GM12878 (cell line): ENCODE measurements at regions not wholly inside any gene's neighbourhood (a gene's known extent, or its start where the extent isn't known, plus 50 kb on each side); places are given as distances from the start of the nearest gene placed in this dataset.

ENCODE experiments used
- ATAC-seq: fragments of 200-7000 bp; cut with Tn5 transposase; 3 replicates; pipeline ENCODE4 v1.9.1; 2020; ENCODE audit warnings: mild to moderate bottlenecking, moderate library complexity
- BruUV-seq: library from RNA; stranded (reverse); fragments of 400-500 nt; replicated peaks from 2 replicates; lab custom pipeline; 2021; lab: Mats Ljungman, UMichigan
- CTCF ChIA-PET: fragments of 300-600 bp; sonication (Branson Sonifier 250); formaldehyde crosslinking; extraction: SDS; loops from one replicate; lab custom pipeline; 2021; ENCODE audit warnings: inconsistent platforms; lab: Yijun Ruan, JAX
- POLR2A ChIA-PET: fragments of 350-600 bp; formaldehyde crosslinking; extraction: SDS; loops from one replicate; lab custom pipeline; 2021; ENCODE audit warnings: inconsistent platforms; lab: Charles Lee
- RAD21 ChIA-PET: fragments of 300-600 bp; sonication (Branson Sonifier 250); formaldehyde crosslinking; loops from one replicate; lab custom pipeline; 2023; ENCODE audit warnings: antibody characterized with exemption; ENCODE audit not compliant: unreplicated experiment; lab: Charles Lee
- SMC1A ChIA-PET: fragments of 300-600 bp; sonication (Branson Sonifier 250); formaldehyde crosslinking; loops from one replicate; lab custom pipeline; 2023; ENCODE audit not compliant: unreplicated experiment, uncharacterized antibody; lab: Charles Lee
- DNase-seq: peaks from one replicate; pipeline ENCODE4 v3.0.0-alpha.2; 2011; ENCODE audit warnings: low read depth, low spot score
- FAIRE-seq: peaks from 3 replicates; lab custom pipeline; 2011; peaks lifted over from hg19 to GRCh38; lab: Jason Lieb, UNC
- H2AFZ ChIP-seq: 2 replicates; pipeline ENCODE4 v1.6.0; 2011; ENCODE audit warnings: low read depth, low read length, control low read depth; ENCODE audit not compliant: control insufficient read depth
- H3K27ac ChIP-seq: 2 replicates; pipeline ENCODE4 v1.5.1; 2011; ENCODE audit warnings: control low read depth; ENCODE audit not compliant: control insufficient read depth, insufficient read depth
- H3K27me3 ChIP-seq, 2 experiments: replicated peaks in 1 of 2; 2 replicates each; pipeline versions ENCODE4 v1.6.0 to v1.6.1; 2011; ENCODE audit warnings: low read length in 1 of 2; ENCODE audit not compliant: control insufficient read depth in 2 of 2, insufficient read depth in 2 of 2
- H3K36me3 ChIP-seq, 2 experiments: 2 replicates each; pipeline ENCODE4 v1.5.1; 2011; ENCODE audit warnings: low read length in 1 of 2; ENCODE audit not compliant: control insufficient read depth in 2 of 2, insufficient read depth in 2 of 2
- H3K4me1 ChIP-seq: 2 replicates; pipeline ENCODE4 v1.6.1; 2011; ENCODE audit warnings: mild to moderate bottlenecking, low read length, moderate library complexity, mixed read lengths; ENCODE audit not compliant: control insufficient read depth, insufficient read depth
- H3K4me2 ChIP-seq: 2 replicates; pipeline ENCODE4 v1.6.0; 2011; ENCODE audit warnings: control low read depth; ENCODE audit not compliant: control insufficient read depth, insufficient read depth
- H3K4me3 ChIP-seq: fragments of 200-600 bp; sonication (generic); 2 replicates; pipeline ENCODE4 v1.5.1; 2016
- H3K79me2 ChIP-seq: 2 replicates; pipeline ENCODE4 v1.6.0; 2011; ENCODE audit warnings: low read length; ENCODE audit not compliant: control insufficient read depth, insufficient read depth
- H3K9ac ChIP-seq: 2 replicates; pipeline ENCODE4 v1.8.0; 2011; ENCODE audit warnings: low read length, control low read depth, mixed read lengths; ENCODE audit not compliant: control insufficient read depth, insufficient read depth
- H3K9me3 ChIP-seq: replicated peaks from 3 replicates; pipeline ENCODE4 v1.5.1; 2011; ENCODE audit warnings: mild to moderate bottlenecking, low read length; ENCODE audit not compliant: control insufficient read depth, insufficient read depth
- H4K20me1 ChIP-seq: 2 replicates; pipeline ENCODE4 v1.6.0; 2011; ENCODE audit not compliant: control insufficient read depth, insufficient read depth
- BCL3 ChIP-seq: IDR thresholded peaks from 2 replicates; pipeline ENCODE4 v1.6.1; 2011; ENCODE audit warnings: borderline replicate concordance, low read depth, mild to moderate bottlenecking, moderate library complexity, low read length; ENCODE audit not compliant: insufficient read depth, poor library complexity, severe bottlenecking
- CBX3 ChIP-seq: fragments of 200-600 bp; sonication (generic); IDR thresholded peaks from 2 replicates; pipeline ENCODE4 v1.6.1; 2016; ENCODE audit warnings: low read depth, borderline replicate concordance
- NFIC ChIP-seq: IDR thresholded peaks from 2 replicates; pipeline ENCODE4 v1.6.1; 2012; ENCODE audit warnings: low read depth, mild to moderate bottlenecking, inconsistent platforms, low read length, moderate library complexity
- NFXL1 ChIP-seq: fragments of 450-650 bp; IDR thresholded peaks from 2 replicates; pipeline ENCODE4 v1.6.1; 2017; ENCODE audit warnings: antibody characterized with exemption, mild to moderate bottlenecking, borderline replicate concordance
- PAX8 ChIP-seq: fragments of 450-650 bp; IDR thresholded peaks from 2 replicates; pipeline ENCODE4 v1.6.1; 2017; ENCODE audit warnings: mild to moderate bottlenecking, moderate library complexity
- PML ChIP-seq: IDR thresholded peaks from 2 replicates; pipeline ENCODE4 v1.6.1; 2012; ENCODE audit warnings: low read length, inconsistent platforms
- RBBP5 ChIP-seq: fragments of 200-600 bp; sonication (generic); conservative IDR thresholded peaks from 2 replicates; pipeline ENCODE4 v1.6.1; 2016
- TBL1XR1 ChIP-seq: IDR thresholded peaks from 2 replicates; pipeline ENCODE4 v1.6.1; 2012; ENCODE audit warnings: low read depth, low read length, improper control_type of control experiment
- ZBTB11 ChIP-seq: fragments of 450-650 bp; formaldehyde crosslinking; IDR thresholded peaks from 2 replicates; pipeline ENCODE4 v1.5.0; 2022; ENCODE audit warnings: mild to moderate bottlenecking, missing genetic modification characterization
- WGBS: methylation state at CpG from one replicate; pipeline ENCODE4 v1.1.6; 2016; ENCODE audit warnings: low lambda C conversion rate; ENCODE audit not compliant: insufficient replicate concordance, insufficient coverage; ENCODE audit errors: missing lambda C conversion rate; 5-methylcytosine and 5-hydroxymethylcytosine counted together
- in situ Hi-C: fragments of 300-500 bp; cut with MboI; formaldehyde crosslinking; loops from 9 replicates; pipeline ENCODE4 v1.14.3; 2018; ENCODE audit warnings: mixed read lengths
- intact Hi-C: fragments of 100-400 bp; cut with micrococcal nuclease; formaldehyde crosslinking; loops from one replicate; pipeline ENCODE4 v1.14.2; 2022; ENCODE audit not compliant: unreplicated experiment

- FAIRE-seq (no peak), DNase-seq (no peak), ATAC-seq (no peak)
- CTCF ChIA-PET, result no interaction called here
- Histone ChIP-seq H3K4me3 (no peak overlapping the region), H3K79me2 (no peaks in the 10 kb centered on the region), H4K20me1 (no peaks in the 10 kb centered on the region), H3K27me3 (no peaks in the 10 kb centered on the region), H3K9ac (no peak overlapping the region), H2AFZ (no peak overlapping the region), H3K36me3 (no peaks in the 10 kb centered on the region), H3K4me1 (no peaks in the 10 kb centered on the region), H3K27ac (no peak overlapping the region), H3K9me3 (no peaks in the 10 kb centered on the region), H3K4me2 (no peak overlapping the region)
- POLR2A ChIA-PET, result no interaction called here
- intact Hi-C loops, result no loop called here
- TF ChIP-seq ZBTB11 (CRISPR knock-in tag), result no peak
- no TSS peak for BruUV-seq
- in situ Hi-C loops, result no loop called here
- WGBS, result 70% methylated on average over 3 of the region's 3 CpGs
- RAD21 ChIA-PET, result no interaction called here
- SMC1A ChIA-PET, result no interaction called here
These were observed 530.1 kb upstream of the NOX3 start for GRCh38 chr6:155985660-155986138.

DNA sequence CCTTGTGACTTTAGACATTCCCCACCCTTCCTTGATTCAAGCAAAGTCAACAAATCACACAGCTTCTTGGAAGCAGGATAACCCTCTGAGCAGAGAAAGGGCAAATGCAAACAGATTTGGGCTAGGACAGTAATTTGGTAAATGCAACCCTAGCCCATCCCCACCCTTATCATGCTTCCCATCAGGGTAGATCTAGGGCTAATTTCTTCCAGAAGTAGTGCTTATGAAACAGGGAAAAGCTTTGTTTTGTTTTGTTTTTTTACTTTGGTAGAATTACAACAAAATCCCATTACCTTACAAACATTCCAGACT, 525.1 kb upstream of the NOX3 start:
- Histone ChIP-seq H3K36me3 (no peaks in the 10 kb centered on the region), H4K20me1 (no peaks in the 10 kb centered on the region), H3K4me2 (no peak overlapping the region), H3K4me3 (no peak overlapping the region), H2AFZ (no peak overlapping the region), H3K4me1 (no peaks in the 10 kb centered on the region), H3K27ac (no peak overlapping the region), H3K9ac (no peak overlapping the region), H3K27me3 (no peaks in the 10 kb centered on the region), H3K79me2 (no peaks in the 10 kb centered on the region), H3K9me3 (no peaks in the 10 kb centered on the region)
- RAD21 ChIA-PET, result no interaction called here
- no peak for FAIRE-seq
- DNase-seq, result no peak
- CTCF ChIA-PET, result interaction anchor here (1.4 kb wide), 1 partner anchor 44 kb away, joined by 8 read pairs; no protein-coding TSS in a partner anchor
- in situ Hi-C loops (no loop called here), intact Hi-C loops (no loop called here)
- TF ChIP-seq PML, result no peak
- TF ChIP-seq RBBP5, result no peak
- no peak for TF ChIP-seq NFXL1
- TF ChIP-seq NFIC, result no peak
- no peak for TF ChIP-seq BCL3
- TF ChIP-seq CBX3, result no peak
- TF ChIP-seq TBL1XR1, result no peak
- no peak for TF ChIP-seq PAX8
- BruUV-seq, result no TSS peak
- SMC1A ChIA-PET, result no interaction called here
- no peak for ATAC-seq
- POLR2A ChIA-PET, result interaction anchor here (0.7 kb wide), 1 partner anchor 113 kb away, joined by 3 read pairs; no protein-coding TSS in a partner anchor
